ENCODE measurements at regions not wholly inside any gene's neighbourhood (a gene's known extent, or its start where the extent isn't known, plus 50 kb on each side); places are given as distances from the start of the nearest gene placed in this dataset.

- TF ChIP-seq TAF1 (IDR thresholded peaks at IDR 0.05; ENCODE audit: borderline replicate concordance, low read depth, low read length), result no peak
- no peak for TF ChIP-seq POLR2A (IDR thresholded peaks at IDR 0.05; ENCODE audit: low read depth, low read length)
- no peak for TF ChIP-seq POLR2AphosphoS5 (IDR thresholded peaks at IDR 0.05; ENCODE audit: low read depth, low read length)
- DNase-seq (ENCODE audit: insufficient read length), result no peak
- peak; percentile 5 for FAIRE-seq
Observed at GRCh38 chr10:32163071-32163761, 107.0 kb upstream of the KIF5B start.

GRCh38 chr10:32161586-32161985, 105.4 kb upstream of the KIF5B start:
- no peak for TF ChIP-seq POLR2AphosphoS5 (IDR thresholded peaks at IDR 0.05; ENCODE audit: low read depth, low read length)
- TF ChIP-seq POLR2A (IDR thresholded peaks at IDR 0.05; ENCODE audit: low read depth, low read length), result no peak
- DNase-seq (ENCODE audit: insufficient read length) (no peak), FAIRE-seq (no peak)

GRCh38 chr10:32160864-32161263, 104.6 kb upstream of the KIF5B start:
- FAIRE-seq (no peak), DNase-seq (ENCODE audit: insufficient read length) (no peak)

GRCh38 chr10:32159264-32159663, 103.0 kb upstream of the KIF5B start:
- no peak for DNase-seq (ENCODE audit: insufficient read length)
- FAIRE-seq, result no peak

More at GRCh38 chr10:32160864-32161263, 104.6 kb upstream of the KIF5B start:
- TF ChIP-seq POLR2AphosphoS5 (IDR thresholded peaks at IDR 0.05; ENCODE audit: low read depth, low read length) (no peak), POLR2A (IDR thresholded peaks at IDR 0.05; ENCODE audit: low read depth, low read length) (no peak), TAF1 (IDR thresholded peaks at IDR 0.05; ENCODE audit: borderline replicate concordance, low read depth, low read length) (no peak)

GRCh38 chr10:32156031-32156495, 99.8 kb upstream of the KIF5B start:
- TF ChIP-seq POLR2A (IDR thresholded peaks at IDR 0.05; ENCODE audit: low read depth, low read length) (no peak), TAF1 (IDR thresholded peaks at IDR 0.05; ENCODE audit: borderline replicate concordance, low read depth, low read length) (no peak), POLR2AphosphoS5 (IDR thresholded peaks at IDR 0.05; ENCODE audit: low read depth, low read length) (no peak)
- DNase-seq (ENCODE audit: insufficient read length), result no peak
- no peak for FAIRE-seq

More at GRCh38 chr10:32159264-32159663, 103.0 kb upstream of the KIF5B start:
- no peak for TF ChIP-seq POLR2AphosphoS5 (IDR thresholded peaks at IDR 0.05; ENCODE audit: low read depth, low read length)

GRCh38 chr10:32155075-32155516, 98.9 kb upstream of the KIF5B start:
- TF ChIP-seq POLR2A (IDR thresholded peaks at IDR 0.05; ENCODE audit: low read depth, low read length) (no peak), POLR2AphosphoS5 (IDR thresholded peaks at IDR 0.05; ENCODE audit: low read depth, low read length) (no peak), TAF1 (IDR thresholded peaks at IDR 0.05; ENCODE audit: borderline replicate concordance, low read depth, low read length) (no peak)
- FAIRE-seq (no peak), DNase-seq (ENCODE audit: insufficient read length) (no peak)

GRCh38 chr10:32153931-32154330, 97.7 kb upstream of the KIF5B start:
- TF ChIP-seq TAF1 (IDR thresholded peaks at IDR 0.05; ENCODE audit: borderline replicate concordance, low read depth, low read length) (no peak), POLR2AphosphoS5 (IDR thresholded peaks at IDR 0.05; ENCODE audit: low read depth, low read length) (no peak), POLR2A (IDR thresholded peaks at IDR 0.05; ENCODE audit: low read depth, low read length) (no peak)
- FAIRE-seq, result no peak
- DNase-seq (ENCODE audit: insufficient read length), result no peak

- DNase-seq (ENCODE audit: insufficient read length) (no peak), FAIRE-seq (no peak)
- TF ChIP-seq TAF1 (IDR thresholded peaks at IDR 0.05; ENCODE audit: borderline replicate concordance, low read depth, low read length) (no peak), POLR2A (IDR thresholded peaks at IDR 0.05; ENCODE audit: low read depth, low read length) (no peak), POLR2AphosphoS5 (IDR thresholded peaks at IDR 0.05; ENCODE audit: low read depth, low read length) (no peak)
Observed at GRCh38 chr10:32153252-32153651, 97.0 kb upstream of the KIF5B start.

GRCh38 chr10:32151871-32152270, 95.6 kb upstream of the KIF5B start:
- TF ChIP-seq POLR2A (IDR thresholded peaks at IDR 0.05; ENCODE audit: low read depth, low read length) (no peak), TAF1 (IDR thresholded peaks at IDR 0.05; ENCODE audit: borderline replicate concordance, low read depth, low read length) (no peak), POLR2AphosphoS5 (IDR thresholded peaks at IDR 0.05; ENCODE audit: low read depth, low read length) (no peak)
- FAIRE-seq (no peak), DNase-seq (ENCODE audit: insufficient read length) (no peak)

- no peak for FAIRE-seq
- no peak for DNase-seq (ENCODE audit: insufficient read length)
- no peak for TF ChIP-seq POLR2A (IDR thresholded peaks at IDR 0.05; ENCODE audit: low read depth, low read length)
- no peak for TF ChIP-seq POLR2AphosphoS5 (IDR thresholded peaks at IDR 0.05; ENCODE audit: low read depth, low read length)
- TF ChIP-seq TAF1 (IDR thresholded peaks at IDR 0.05; ENCODE audit: borderline replicate concordance, low read depth, low read length), result no peak
Observed at GRCh38 chr10:32150532-32151101, 94.4 kb upstream of the KIF5B start.

GRCh38 chr10:32149252-32149955, 93.2 kb upstream of the KIF5B start:
- TF ChIP-seq POLR2A (IDR thresholded peaks at IDR 0.05; ENCODE audit: low read depth, low read length), result no peak
- TF ChIP-seq POLR2AphosphoS5 (IDR thresholded peaks at IDR 0.05; ENCODE audit: low read depth, low read length), result no peak
- TF ChIP-seq TAF1 (IDR thresholded peaks at IDR 0.05; ENCODE audit: borderline replicate concordance, low read depth, low read length), result no peak
- FAIRE-seq (peak; percentile 78), DNase-seq (ENCODE audit: insufficient read length) (peak; percentile 59)

- TF ChIP-seq POLR2AphosphoS5 (IDR thresholded peaks at IDR 0.05; ENCODE audit: low read depth, low read length) (no peak), TAF1 (IDR thresholded peaks at IDR 0.05; ENCODE audit: borderline replicate concordance, low read depth, low read length) (no peak), POLR2A (IDR thresholded peaks at IDR 0.05; ENCODE audit: low read depth, low read length) (no peak)
- DNase-seq (ENCODE audit: insufficient read length), result no peak
- no peak for FAIRE-seq
Observed at GRCh38 chr10:32148864-32149251, 92.6 kb upstream of the KIF5B start.
